ENCODE measurements at regions not wholly inside any gene's neighbourhood (a gene's known extent, or its start where the extent isn't known, plus 50 kb on each side); places are given as distances from the start of the nearest gene placed in this dataset.

- 60% methylated on average over 1 of the region's 1 CpG for WGBS
- TF ChIP-seq EGR1 (IDR thresholded peaks at IDR 0.05; ENCODE audit: low read depth in 2 of 2) (no peak), HNF4G (IDR thresholded peaks at IDR 0.05) (no peak), GABPA (IDR thresholded peaks at IDR 0.05 in 1 of 2, conservative IDR thresholded peaks at IDR 0.05 in 1 of 2) (no peak), NR2F2 (IDR thresholded peaks at IDR 0.05) (no peak), YY1 (IDR thresholded peaks at IDR 0.05) (no peak), RXRA (IDR thresholded peaks at IDR 0.05) (no peak), CTCF (IDR thresholded peaks at IDR 0.05; ENCODE audit: low read depth, low read length, missing input control) (no peak), SP1 (IDR thresholded peaks at IDR 0.05) (no peak), TAF1 (conservative IDR thresholded peaks at IDR 0.05) (no peak), JUND (IDR thresholded peaks at IDR 0.05) (no peak)
- TF ChIP-seq, protein P1, sequence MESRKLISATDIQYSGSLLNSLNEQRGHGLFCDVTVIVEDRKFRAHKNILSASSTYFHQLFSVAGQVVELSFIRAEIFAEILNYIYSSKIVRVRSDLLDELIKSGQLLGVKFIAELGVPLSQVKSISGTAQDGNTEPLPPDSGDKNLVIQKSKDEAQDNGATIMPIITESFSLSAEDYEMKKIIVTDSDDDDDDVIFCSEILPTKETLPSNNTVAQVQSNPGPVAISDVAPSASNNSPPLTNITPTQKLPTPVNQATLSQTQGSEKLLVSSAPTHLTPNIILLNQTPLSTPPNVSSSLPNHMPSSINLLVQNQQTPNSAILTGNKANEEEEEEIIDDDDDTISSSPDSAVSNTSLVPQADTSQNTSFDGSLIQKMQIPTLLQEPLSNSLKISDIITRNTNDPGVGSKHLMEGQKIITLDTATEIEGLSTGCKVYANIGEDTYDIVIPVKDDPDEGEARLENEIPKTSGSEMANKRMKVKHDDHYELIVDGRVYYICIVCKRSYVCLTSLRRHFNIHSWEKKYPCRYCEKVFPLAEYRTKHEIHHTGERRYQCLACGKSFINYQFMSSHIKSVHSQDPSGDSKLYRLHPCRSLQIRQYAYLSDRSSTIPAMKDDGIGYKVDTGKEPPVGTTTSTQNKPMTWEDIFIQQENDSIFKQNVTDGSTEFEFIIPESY (IDR thresholded peaks at IDR 0.05): no peak
These were observed 640.2 kb downstream of the SATB2 start for GRCh38 chr2:198817536-198817935.

GRCh38 chr2:198815626-198816025, 642.1 kb downstream of the SATB2 start:
- DNase-seq (ENCODE audit: low spot score): no peak

More at GRCh38 chr2:198817536-198817935, 640.2 kb downstream of the SATB2 start:
- Histone ChIP-seq H3K4me1 (ENCODE audit: control insufficient read depth in 4 of 4, insufficient read depth in 4 of 4, low read length in 3 of 4) (no peaks in the 10 kb centered on the region), H3K9me3 (ENCODE audit: control insufficient read depth in 4 of 4, low read length in 3 of 4) (no peaks in the 10 kb centered on the region), H3K27ac (ENCODE audit: low read depth in 1 of 2, low read length in 2 of 2) (no peak overlapping the region), H3K36me3 (ENCODE audit: control insufficient read depth in 4 of 4, insufficient read depth in 3 of 4, low read depth in 1 of 4, low read length in 3 of 4) (no peaks in the 10 kb centered on the region), H3K4me3 (ENCODE audit: low read depth in 1 of 3, low read length in 3 of 3) (no peak overlapping the region), H3K27me3 (ENCODE audit: control insufficient read depth in 4 of 4, insufficient read depth in 4 of 4, low read length in 3 of 4) (no peaks in the 10 kb centered on the region), H3K9ac (ENCODE audit: low read depth in 1 of 2, low read length in 2 of 2) (no peak overlapping the region)
- DNase-seq (ENCODE audit: low spot score): no peak

More at GRCh38 chr2:198815626-198816025, 642.1 kb downstream of the SATB2 start:
- H3K27me3 ChIP-seq (ENCODE audit: control insufficient read depth in 4 of 4, insufficient read depth in 4 of 4, low read length in 3 of 4): no peaks in the 10 kb centered on the region
- no peak overlapping the region for H3K9ac ChIP-seq (ENCODE audit: low read depth in 1 of 2, low read length in 2 of 2)
- no peak overlapping the region for H3K27ac ChIP-seq (ENCODE audit: low read depth in 1 of 2, low read length in 2 of 2)
- WGBS: 78% methylated on average over 4 of the region's 4 CpGs
- no peak overlapping the region for H3K4me3 ChIP-seq (ENCODE audit: low read depth in 1 of 3, low read length in 3 of 3)
- no peaks in the 10 kb centered on the region for H3K36me3 ChIP-seq (ENCODE audit: control insufficient read depth in 4 of 4, insufficient read depth in 3 of 4, low read depth in 1 of 4, low read length in 3 of 4)
- TF ChIP-seq RXRA (IDR thresholded peaks at IDR 0.05) (no peak), REST (IDR thresholded peaks at IDR 0.05) (no peak), RAD21 (IDR thresholded peaks at IDR 0.05) (no peak), YY1 (IDR thresholded peaks at IDR 0.05) (no peak), JUND (IDR thresholded peaks at IDR 0.05) (no peak)
- no peaks in the 10 kb centered on the region for H3K4me1 ChIP-seq (ENCODE audit: control insufficient read depth in 4 of 4, insufficient read depth in 4 of 4, low read length in 3 of 4)
- no peaks in the 10 kb centered on the region for H3K9me3 ChIP-seq (ENCODE audit: control insufficient read depth in 4 of 4, low read length in 3 of 4)

Measured in liver (tissue), 8 donors.